GM19043 (cell line): ENCODE measurements at regions not wholly inside any gene's neighbourhood (a gene's known extent, or its start where the extent isn't known, plus 50 kb on each side); places are given as distances from the start of the nearest gene placed in this dataset.
"Not testable (repeated sequence)": the region's sequence is repeated elsewhere in the genome, so short reads cannot be mapped to it uniquely, and the experiment has no call there.

Source experiments
- ATAC-seq: cut with Tn5 transposase; IDR thresholded peaks from one replicate; pipeline ENCODE4 v1.9.1; 2021; ENCODE audit warnings: low read depth; ENCODE audit not compliant: unreplicated experiment

GRCh38 chr14:46147452-46147851 is 504.1 kb downstream of the RPL10L start:
- no peak for ATAC-seq

GRCh38 chr14:46147024-46147423 is 504.6 kb downstream of the RPL10L start:
- no peak for ATAC-seq

- ATAC-seq = no peak
Measured at GRCh38 chr14:46140445-46140844, 511.1 kb downstream of the RPL10L start.

GRCh38 chr14:46139649-46140048 is 511.9 kb downstream of the RPL10L start:
- no peak for ATAC-seq

GRCh38 chr14:46137786-46138185 is 513.8 kb downstream of the RPL10L start:
- ATAC-seq = no peak

- ATAC-seq = no peak
Measured at GRCh38 chr14:46136456-46136855, 515.1 kb downstream of the RPL10L start.

GRCh38 chr14:46108228-46108627 is 543.4 kb downstream of the RPL10L start:
- ATAC-seq = no peak

- ATAC-seq = not testable (repeated sequence)
Measured at GRCh38 chr14:46100901-46101300, 550.7 kb downstream of the RPL10L start.

GRCh38 chr14:46091819-46092218 is 559.8 kb downstream of the RPL10L start:
- no peak for ATAC-seq

GRCh38 chr14:46087604-46088003 is 564.0 kb downstream of the RPL10L start:
- ATAC-seq = no peak

- ATAC-seq = no peak
Measured at GRCh38 chr14:46074061-46074460, 577.5 kb downstream of the RPL10L start.

GRCh38 chr14:46063872-46064271 is 587.7 kb downstream of the RPL10L start:
- no peak for ATAC-seq

- no peak for ATAC-seq
Measured at GRCh38 chr14:46058964-46059563, 592.5 kb downstream of the RPL10L start.

- ATAC-seq = no peak
Measured at GRCh38 chr14:46057799-46058198, 593.8 kb downstream of the RPL10L start.

- no peak for ATAC-seq
Measured at GRCh38 chr14:46054526-46054925, 597.1 kb downstream of the RPL10L start.

- ATAC-seq = no peak
Measured at GRCh38 chr14:46053221-46053620, 598.4 kb downstream of the RPL10L start.

- no peak for ATAC-seq
Measured at GRCh38 chr14:46051796-46052195, 599.8 kb downstream of the RPL10L start.

GRCh38 chr14:46048127-46048526 is 603.5 kb downstream of the RPL10L start:
- no peak for ATAC-seq

- no peak for ATAC-seq
Measured at GRCh38 chr14:46036099-46036498, 615.5 kb downstream of the RPL10L start.

- no peak for ATAC-seq
Measured at GRCh38 chr14:46034305-46034704, 617.3 kb downstream of the RPL10L start.

- ATAC-seq = no peak
Measured at GRCh38 chr14:46018846-46019420, 632.6 kb downstream of the RPL10L start.

GRCh38 chr14:46008348-46008747 is 643.2 kb downstream of the RPL10L start:
- ATAC-seq = no peak

GRCh38 chr14:45998554-45998953 is 653.0 kb downstream of the RPL10L start:
- no peak for ATAC-seq
